ENCODE measurements at regions not wholly inside any gene's neighbourhood (a gene's known extent, or its start where the extent isn't known, plus 50 kb on each side); places are given as distances from the start of the nearest gene placed in this dataset.

DNA sequence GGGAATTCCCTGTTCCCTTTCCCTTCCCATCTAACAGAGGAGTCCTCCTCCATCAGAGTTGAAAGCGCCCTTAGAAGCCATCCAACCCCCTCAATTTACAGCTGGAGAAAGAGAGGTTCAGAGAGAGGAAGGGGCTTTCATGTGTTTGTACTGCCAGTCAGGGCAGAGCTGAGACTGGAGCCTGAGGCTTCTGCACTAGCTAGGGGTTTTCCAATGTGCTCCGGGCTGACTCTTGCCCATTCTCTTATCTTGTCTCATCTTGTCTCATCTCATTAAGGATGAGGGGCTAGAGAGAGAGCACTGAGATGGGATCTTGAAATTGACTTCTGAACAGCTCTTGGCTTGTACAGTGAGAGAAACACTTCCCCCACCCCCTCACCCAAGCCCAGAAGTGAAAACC, 67.4 kb upstream of the SHB start:
- 88% methylated on average over 2 of the region's 2 CpGs for WGBS (ENCODE audit: low lambda C conversion rate, missing lambda C conversion rate)
- no peak overlapping the region for H3K27ac ChIP-seq
- DNase-seq (ENCODE audit: low spot score) = no peak
- H3K4me3 ChIP-seq = no peak overlapping the region
- no peaks in the 10 kb centered on the region for H3K36me3 ChIP-seq (replicated peaks; ENCODE audit: insufficient read depth, low read depth)
- peaks cover 3% of the 10 kb centered on the region for H3K4me1 ChIP-seq (ENCODE audit: insufficient read depth)
- no peaks in the 10 kb centered on the region for H3K9me2 ChIP-seq (replicated peaks; ENCODE audit: insufficient read depth)
- no peak overlapping the region for H2AFZ ChIP-seq
- no peaks in the 10 kb centered on the region for H3K27me3 ChIP-seq
- H3K4me2 ChIP-seq = no peak overlapping the region
- no peaks in the 10 kb centered on the region for H4K20me1 ChIP-seq (ENCODE audit: insufficient read depth, poor library complexity, severe bottlenecking)
- TF ChIP-seq, protein P1, sequence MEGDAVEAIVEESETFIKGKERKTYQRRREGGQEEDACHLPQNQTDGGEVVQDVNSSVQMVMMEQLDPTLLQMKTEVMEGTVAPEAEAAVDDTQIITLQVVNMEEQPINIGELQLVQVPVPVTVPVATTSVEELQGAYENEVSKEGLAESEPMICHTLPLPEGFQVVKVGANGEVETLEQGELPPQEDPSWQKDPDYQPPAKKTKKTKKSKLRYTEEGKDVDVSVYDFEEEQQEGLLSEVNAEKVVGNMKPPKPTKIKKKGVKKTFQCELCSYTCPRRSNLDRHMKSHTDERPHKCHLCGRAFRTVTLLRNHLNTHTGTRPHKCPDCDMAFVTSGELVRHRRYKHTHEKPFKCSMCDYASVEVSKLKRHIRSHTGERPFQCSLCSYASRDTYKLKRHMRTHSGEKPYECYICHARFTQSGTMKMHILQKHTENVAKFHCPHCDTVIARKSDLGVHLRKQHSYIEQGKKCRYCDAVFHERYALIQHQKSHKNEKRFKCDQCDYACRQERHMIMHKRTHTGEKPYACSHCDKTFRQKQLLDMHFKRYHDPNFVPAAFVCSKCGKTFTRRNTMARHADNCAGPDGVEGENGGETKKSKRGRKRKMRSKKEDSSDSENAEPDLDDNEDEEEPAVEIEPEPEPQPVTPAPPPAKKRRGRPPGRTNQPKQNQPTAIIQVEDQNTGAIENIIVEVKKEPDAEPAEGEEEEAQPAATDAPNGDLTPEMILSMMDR (IDR thresholded peaks at IDR 0.05; ENCODE audit: poor library complexity) = no peak
- TF ChIP-seq EZH2 (IDR thresholded peaks at IDR 0.05; ENCODE audit: borderline replicate concordance) (no peak), EZH2phosphoT487 (IDR thresholded peaks at IDR 0.05; ENCODE audit: low read depth, severe bottlenecking, unreplicated experiment) (no peak)
- no peaks in the 10 kb centered on the region for H3K79me2 ChIP-seq
- no peaks in the 10 kb centered on the region for H3K9me3 ChIP-seq (ENCODE audit: low read depth)

GRCh38 chr9:38134611-38135237, 65.7 kb upstream of the SHB start:
- no peaks in the 10 kb centered on the region for H3K4me1 ChIP-seq (ENCODE audit: insufficient read depth)
- no peak overlapping the region for H3K4me2 ChIP-seq
- WGBS (ENCODE audit: low lambda C conversion rate, missing lambda C conversion rate) = 75% methylated on average over 6 of the region's 6 CpGs
- H2AFZ ChIP-seq = no peak overlapping the region
- no peaks in the 10 kb centered on the region for H3K9me2 ChIP-seq (replicated peaks; ENCODE audit: insufficient read depth)
- H3K27ac ChIP-seq = no peak overlapping the region
- H3K9me3 ChIP-seq (ENCODE audit: low read depth) = no peaks in the 10 kb centered on the region
- DNase-seq (ENCODE audit: low spot score) = no peak
- no peaks in the 10 kb centered on the region for H3K79me2 ChIP-seq
- no peak overlapping the region for H3K4me3 ChIP-seq
- H3K27me3 ChIP-seq = no peaks in the 10 kb centered on the region
- no peaks in the 10 kb centered on the region for H3K36me3 ChIP-seq (replicated peaks; ENCODE audit: insufficient read depth, low read depth)
- no peaks in the 10 kb centered on the region for H4K20me1 ChIP-seq (ENCODE audit: insufficient read depth, poor library complexity, severe bottlenecking)
- no peak for TF ChIP-seq EZH2 (IDR thresholded peaks at IDR 0.05; ENCODE audit: borderline replicate concordance)
- TF ChIP-seq, protein P1 (IDR thresholded peaks at IDR 0.05; ENCODE audit: poor library complexity) = no peak
- no peak for TF ChIP-seq EZH2phosphoT487 (IDR thresholded peaks at IDR 0.05; ENCODE audit: low read depth, severe bottlenecking, unreplicated experiment)

GRCh38 chr9:38133595-38133994, 64.6 kb upstream of the SHB start:
- Histone ChIP-seq H3K79me2 (no peaks in the 10 kb centered on the region), H3K27ac (no peak overlapping the region), H3K36me3 (replicated peaks; ENCODE audit: insufficient read depth, low read depth) (no peaks in the 10 kb centered on the region), H3K9me2 (replicated peaks; ENCODE audit: insufficient read depth) (no peaks in the 10 kb centered on the region), H3K4me3 (no peak overlapping the region), H3K4me1 (ENCODE audit: insufficient read depth) (no peaks in the 10 kb centered on the region), H2AFZ (no peak overlapping the region), H4K20me1 (ENCODE audit: insufficient read depth, poor library complexity, severe bottlenecking) (no peaks in the 10 kb centered on the region), H3K4me2 (no peak overlapping the region), H3K9me3 (ENCODE audit: low read depth) (no peaks in the 10 kb centered on the region), H3K27me3 (no peaks in the 10 kb centered on the region)
- DNase-seq (ENCODE audit: low spot score) = no peak
- TF ChIP-seq, protein P1 (IDR thresholded peaks at IDR 0.05; ENCODE audit: poor library complexity) = no peak
- TF ChIP-seq EZH2 (IDR thresholded peaks at IDR 0.05; ENCODE audit: borderline replicate concordance) (no peak), EZH2phosphoT487 (IDR thresholded peaks at IDR 0.05; ENCODE audit: low read depth, severe bottlenecking, unreplicated experiment) (no peak)

DNA sequence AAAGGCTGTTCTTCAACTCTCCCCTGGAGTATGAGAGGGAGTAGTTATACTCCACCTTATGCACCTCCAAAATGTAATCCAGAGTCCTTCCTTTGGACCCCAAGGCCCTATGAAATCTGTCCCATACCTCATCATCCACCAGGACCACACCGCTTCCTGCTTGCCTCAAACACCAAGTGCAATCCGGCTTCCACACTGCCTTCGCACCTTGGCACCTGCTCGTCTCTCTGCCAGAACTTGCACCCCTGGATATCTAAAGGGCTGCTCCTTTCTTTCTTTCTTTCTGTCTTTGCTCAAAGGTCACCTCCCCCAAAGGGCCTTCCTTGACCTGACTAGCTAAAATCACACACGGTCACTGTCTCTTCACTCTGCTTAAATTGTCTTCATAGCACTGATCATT, 63.9 kb upstream of the SHB start:
- Histone ChIP-seq H3K27ac (no peak overlapping the region), H3K9me2 (replicated peaks; ENCODE audit: insufficient read depth) (no peaks in the 10 kb centered on the region), H3K36me3 (replicated peaks; ENCODE audit: insufficient read depth, low read depth) (no peaks in the 10 kb centered on the region), H3K27me3 (no peaks in the 10 kb centered on the region), H2AFZ (no peak overlapping the region), H4K20me1 (ENCODE audit: insufficient read depth, poor library complexity, severe bottlenecking) (no peaks in the 10 kb centered on the region), H3K4me3 (no peak overlapping the region), H3K4me1 (ENCODE audit: insufficient read depth) (no peaks in the 10 kb centered on the region), H3K79me2 (no peaks in the 10 kb centered on the region), H3K9me3 (ENCODE audit: low read depth) (no peaks in the 10 kb centered on the region), H3K4me2 (no peak overlapping the region)
- TF ChIP-seq, protein P1 (IDR thresholded peaks at IDR 0.05; ENCODE audit: poor library complexity) = no peak
- no peak for TF ChIP-seq EZH2 (IDR thresholded peaks at IDR 0.05; ENCODE audit: borderline replicate concordance)
- TF ChIP-seq EZH2phosphoT487 (IDR thresholded peaks at IDR 0.05; ENCODE audit: low read depth, severe bottlenecking, unreplicated experiment) = no peak
- no peak for DNase-seq (ENCODE audit: low spot score)
- 92% methylated on average over 5 of the region's 5 CpGs for WGBS (ENCODE audit: low lambda C conversion rate, missing lambda C conversion rate)
